ENCODE measurements at regions not wholly inside any gene's neighbourhood (a gene's known extent, or its start where the extent isn't known, plus 50 kb on each side); places are given as distances from the start of the nearest gene placed in this dataset.
"Not testable (repeated sequence)": the region's sequence is repeated elsewhere in the genome, so short reads cannot be mapped to it uniquely, and the experiment has no call there.

- no peak for DNase-seq
These were observed 195.7 kb upstream of the TMEFF2 start for GRCh38 chr2:192390401-192390800.

GRCh38 chr2:192384191-192384590 lies 189.5 kb upstream of the TMEFF2 start:
- not testable (repeated sequence) for DNase-seq

GRCh38 chr2:192381082-192381481 lies 186.3 kb upstream of the TMEFF2 start:
- DNase-seq = no peak

GRCh38 chr2:192379736-192380135 lies 185.0 kb upstream of the TMEFF2 start:
- DNase-seq = no peak

- no peak for DNase-seq
These were observed 182.4 kb upstream of the TMEFF2 start for GRCh38 chr2:192377173-192377572.

GRCh38 chr2:192373754-192374153 lies 179.0 kb upstream of the TMEFF2 start:
- DNase-seq = no peak

GRCh38 chr2:192373221-192373620 lies 178.5 kb upstream of the TMEFF2 start:
- DNase-seq = no peak

GRCh38 chr2:192369969-192370368 lies 175.2 kb upstream of the TMEFF2 start:
- no peak for DNase-seq

- DNase-seq = no peak
These were observed 162.5 kb upstream of the TMEFF2 start for GRCh38 chr2:192357217-192357616.

GRCh38 chr2:192354512-192355244 lies 159.9 kb upstream of the TMEFF2 start:
- DNase-seq = no peak

- DNase-seq = no peak
These were observed 152.8 kb upstream of the TMEFF2 start for GRCh38 chr2:192347542-192347941.

GRCh38 chr2:192345287-192345686 lies 150.6 kb upstream of the TMEFF2 start:
- no peak for DNase-seq

GRCh38 chr2:192333642-192334041 lies 138.9 kb upstream of the TMEFF2 start:
- no peak for DNase-seq

- no peak for DNase-seq
These were observed 133.6 kb upstream of the TMEFF2 start for GRCh38 chr2:192328297-192328696.

- DNase-seq = no peak
These were observed 132.8 kb upstream of the TMEFF2 start for GRCh38 chr2:192327576-192327975.

- no peak for DNase-seq
These were observed 120.8 kb upstream of the TMEFF2 start for GRCh38 chr2:192315543-192315942.

- no peak for DNase-seq
These were observed 120.2 kb upstream of the TMEFF2 start for GRCh38 chr2:192314800-192315481.

GRCh38 chr2:192313773-192314172 lies 119.0 kb upstream of the TMEFF2 start:
- no peak for DNase-seq

- no peak for DNase-seq
These were observed 117.1 kb upstream of the TMEFF2 start for GRCh38 chr2:192311701-192312460.

- DNase-seq = no peak
These were observed 112.8 kb upstream of the TMEFF2 start for GRCh38 chr2:192307530-192307929.

GRCh38 chr2:192298664-192299063 lies 103.9 kb upstream of the TMEFF2 start:
- no peak for DNase-seq

- DNase-seq = no peak
These were observed 97.7 kb upstream of the TMEFF2 start for GRCh38 chr2:192292478-192292877.

- no peak for DNase-seq
These were observed 93.6 kb upstream of the TMEFF2 start for GRCh38 chr2:192288295-192288694.

Data from activated CD4-positive, alpha-beta T cell treated with anti-CD3 and anti-CD28 coated beads, Interleukin-2, Interleukin-6, amounts not matched to agents 100 ng/mL and 50 ng/mL, durations not matched to agents 16 hours and 8 hours (primary cell).